AG10803 (cell line): ENCODE measurements at regions not wholly inside any gene's neighbourhood (a gene's known extent, or its start where the extent isn't known, plus 50 kb on each side); places are given as distances from the start of the nearest gene placed in this dataset.

Experiments used
- DNase-seq: peaks from one replicate; pipeline ENCODE4 v3.0.0; 2010; ENCODE audit warnings: low read depth
- H3K4me3 ChIP-seq: 2 replicates; pipeline ENCODE4 v1.5.1; 2011; ENCODE audit warnings: mild to moderate bottlenecking, low read length, control low read depth
- TF ChIP-seq, protein P1 (sequence below): conservative IDR thresholded peaks from 2 replicates; pipeline ENCODE4 v1.5.1; 2011; ENCODE audit warnings: mild to moderate bottlenecking, low read length, control low read depth, inconsistent platforms

DNA sequence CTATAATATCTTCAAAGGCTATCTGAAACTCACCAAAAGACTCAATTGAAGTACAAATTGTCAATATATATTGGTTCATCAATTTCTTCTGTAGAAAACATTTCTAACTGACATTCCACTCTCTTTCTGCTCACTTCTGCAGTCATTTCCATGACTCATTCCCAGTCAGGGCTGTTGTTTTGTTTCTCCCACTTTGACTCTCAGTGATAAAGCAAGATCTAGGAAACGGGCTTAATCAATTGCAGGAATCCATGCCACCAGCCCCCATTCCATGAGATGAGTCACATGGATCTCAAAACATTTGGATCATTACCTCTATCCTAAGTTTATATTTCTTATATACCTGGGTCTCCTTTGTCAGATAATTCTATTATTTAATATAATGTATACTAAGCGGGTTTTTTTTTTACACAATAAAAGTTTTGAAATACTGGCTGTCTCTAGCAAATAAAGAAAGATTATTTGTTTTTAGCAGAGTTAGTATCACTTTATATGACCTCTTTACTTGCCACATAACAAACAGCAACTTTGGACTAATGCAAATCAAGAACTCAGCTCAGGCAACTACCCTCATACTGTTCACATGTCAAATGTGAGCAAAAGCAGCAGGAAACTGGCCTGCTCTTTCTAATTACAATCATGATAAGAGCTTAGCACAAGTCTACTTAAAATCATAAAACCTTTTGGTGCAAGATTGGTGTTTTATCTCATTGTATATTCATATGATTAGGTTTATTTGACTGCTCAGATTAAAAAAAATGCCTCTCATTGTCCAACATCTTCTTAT, 251.1 kb upstream of the PIK3C3 start:
- TF ChIP-seq, protein P1, sequence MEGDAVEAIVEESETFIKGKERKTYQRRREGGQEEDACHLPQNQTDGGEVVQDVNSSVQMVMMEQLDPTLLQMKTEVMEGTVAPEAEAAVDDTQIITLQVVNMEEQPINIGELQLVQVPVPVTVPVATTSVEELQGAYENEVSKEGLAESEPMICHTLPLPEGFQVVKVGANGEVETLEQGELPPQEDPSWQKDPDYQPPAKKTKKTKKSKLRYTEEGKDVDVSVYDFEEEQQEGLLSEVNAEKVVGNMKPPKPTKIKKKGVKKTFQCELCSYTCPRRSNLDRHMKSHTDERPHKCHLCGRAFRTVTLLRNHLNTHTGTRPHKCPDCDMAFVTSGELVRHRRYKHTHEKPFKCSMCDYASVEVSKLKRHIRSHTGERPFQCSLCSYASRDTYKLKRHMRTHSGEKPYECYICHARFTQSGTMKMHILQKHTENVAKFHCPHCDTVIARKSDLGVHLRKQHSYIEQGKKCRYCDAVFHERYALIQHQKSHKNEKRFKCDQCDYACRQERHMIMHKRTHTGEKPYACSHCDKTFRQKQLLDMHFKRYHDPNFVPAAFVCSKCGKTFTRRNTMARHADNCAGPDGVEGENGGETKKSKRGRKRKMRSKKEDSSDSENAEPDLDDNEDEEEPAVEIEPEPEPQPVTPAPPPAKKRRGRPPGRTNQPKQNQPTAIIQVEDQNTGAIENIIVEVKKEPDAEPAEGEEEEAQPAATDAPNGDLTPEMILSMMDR = no peak
- no peak overlapping the region for H3K4me3 ChIP-seq
- DNase-seq = peak; percentile 3

DNA sequence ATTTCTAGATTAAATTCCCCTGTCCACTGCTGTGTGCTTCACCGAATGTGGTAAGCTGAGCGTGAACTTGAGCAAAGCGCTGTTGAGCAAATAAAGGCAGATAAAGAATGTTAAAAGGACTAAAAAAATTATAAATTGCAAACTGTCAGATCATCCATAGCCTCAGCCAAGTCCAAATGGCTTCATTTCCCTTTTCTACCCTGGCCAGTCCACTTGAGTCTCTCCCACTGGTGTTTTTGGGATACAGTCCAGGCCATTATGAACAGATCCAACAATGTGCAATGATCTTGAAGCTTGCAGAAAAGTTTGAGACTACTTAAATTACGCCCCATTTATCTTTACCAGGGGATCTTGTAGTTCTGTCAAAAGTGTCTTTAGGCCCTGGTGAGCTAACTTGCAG, 254.6 kb upstream of the PIK3C3 start:
- DNase-seq = no peak
- TF ChIP-seq, protein P1 = no peak
- no peak overlapping the region for H3K4me3 ChIP-seq

DNA sequence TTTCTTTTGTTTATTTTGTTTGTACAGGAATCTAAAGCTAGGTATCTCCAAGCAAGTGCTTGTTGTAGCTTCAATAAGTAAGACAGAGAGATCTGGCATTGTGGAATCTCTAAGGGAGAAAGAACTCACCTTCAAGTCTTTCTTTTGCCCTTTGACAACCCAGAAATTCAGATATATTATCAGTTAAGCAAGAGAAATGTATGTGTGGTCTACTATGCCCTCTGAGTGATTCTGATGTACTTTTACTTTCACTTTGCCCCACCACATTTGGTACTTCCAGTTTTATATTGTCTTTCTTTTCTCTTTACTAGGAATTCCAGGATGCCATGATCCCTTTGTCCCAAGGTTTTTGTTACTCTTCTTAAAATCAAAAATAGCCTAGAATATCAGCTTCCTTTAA, 259.6 kb upstream of the PIK3C3 start:
- H3K4me3 ChIP-seq = no peak overlapping the region
- TF ChIP-seq, protein P1 = no peak
- no peak for DNase-seq

DNA sequence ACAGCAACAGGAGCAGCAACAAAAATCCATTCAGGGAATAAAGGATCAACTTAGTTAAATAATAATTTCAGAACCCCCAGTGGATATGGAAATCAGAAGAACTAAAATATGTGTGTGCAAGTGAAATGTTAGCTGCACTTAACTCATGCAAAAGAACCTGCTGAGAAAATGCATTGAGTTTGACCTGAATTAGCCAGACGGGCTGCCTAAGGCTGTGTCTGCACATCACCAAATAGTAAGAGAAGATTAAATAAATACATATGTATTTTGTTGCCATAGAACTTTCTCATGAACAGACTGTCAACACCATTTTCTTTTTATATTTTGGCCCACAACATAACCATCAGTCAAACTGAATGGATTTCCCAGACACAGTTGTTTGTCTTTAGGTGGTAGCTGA, 262.0 kb upstream of the PIK3C3 start:
- no peak for DNase-seq
- TF ChIP-seq, protein P1 = no peak
- no peak overlapping the region for H3K4me3 ChIP-seq

DNA sequence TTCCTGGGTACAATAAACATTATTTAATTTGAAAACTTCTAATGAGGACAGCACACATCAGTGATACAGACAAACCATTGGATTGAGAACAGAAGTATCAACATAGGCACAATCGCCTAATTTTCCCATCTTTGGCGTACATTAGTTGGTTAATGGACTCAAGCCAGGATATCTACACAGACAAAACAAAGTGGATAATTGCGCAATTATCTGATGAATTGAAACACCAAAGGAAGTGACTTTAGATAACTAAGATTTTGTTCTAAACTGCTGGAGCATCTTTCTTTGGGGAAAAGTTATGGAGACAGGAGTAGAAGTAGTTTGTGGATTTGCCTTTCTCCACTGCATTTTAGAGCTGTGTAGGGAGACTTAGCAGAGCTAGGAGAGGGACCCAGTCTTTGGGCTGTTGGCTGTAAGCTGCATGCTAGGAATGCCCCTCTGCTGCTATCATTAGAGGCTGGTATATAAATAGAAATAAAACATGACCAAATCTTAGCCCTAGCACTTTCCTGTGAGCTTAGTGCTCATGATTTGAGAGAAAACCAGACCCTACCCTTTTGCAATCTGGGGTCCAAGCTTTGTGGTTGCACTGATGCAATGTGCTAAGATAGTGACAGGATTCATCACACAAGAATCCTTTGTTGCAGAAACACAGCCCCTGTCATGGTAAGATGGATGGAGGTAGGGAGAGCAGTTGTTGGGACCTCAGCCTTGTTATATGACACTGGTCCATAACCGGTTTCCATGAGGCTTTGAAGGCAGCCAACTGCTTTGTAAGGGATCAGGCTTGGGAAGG, 264.5 kb upstream of the PIK3C3 start:
- H3K4me3 ChIP-seq = no peak overlapping the region
- no peak for DNase-seq
- TF ChIP-seq, protein P1 = no peak

DNA sequence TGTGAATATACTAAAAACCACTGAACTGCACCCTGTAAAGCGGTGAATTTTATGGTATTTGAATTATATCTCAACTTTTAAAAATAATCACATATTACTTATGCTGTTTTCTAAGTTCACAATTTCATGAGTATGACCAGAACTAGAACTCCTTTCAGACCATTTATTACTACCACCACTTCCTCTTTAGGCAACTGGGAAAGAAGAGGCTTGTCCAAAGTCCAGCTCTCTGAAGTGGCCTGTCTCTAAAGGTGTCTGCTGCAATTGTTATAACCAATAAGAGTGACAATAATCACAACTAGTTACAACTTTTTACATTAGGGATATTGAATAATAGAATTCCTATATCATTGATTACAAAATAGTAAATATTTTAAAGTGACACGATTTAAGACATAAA, 267.9 kb upstream of the PIK3C3 start:
- no peak for DNase-seq
- TF ChIP-seq, protein P1 = no peak
- no peak overlapping the region for H3K4me3 ChIP-seq
